Femur (tissue), 1 donor: ENCODE measurements at regions not wholly inside any gene's neighbourhood (a gene's known extent, or its start where the extent isn't known, plus 50 kb on each side); places are given as distances from the start of the nearest gene placed in this dataset.

Experiments used
- DNase-seq: peaks from one replicate; pipeline ENCODE4 v3.0.0-alpha.2; 2017

DNA sequence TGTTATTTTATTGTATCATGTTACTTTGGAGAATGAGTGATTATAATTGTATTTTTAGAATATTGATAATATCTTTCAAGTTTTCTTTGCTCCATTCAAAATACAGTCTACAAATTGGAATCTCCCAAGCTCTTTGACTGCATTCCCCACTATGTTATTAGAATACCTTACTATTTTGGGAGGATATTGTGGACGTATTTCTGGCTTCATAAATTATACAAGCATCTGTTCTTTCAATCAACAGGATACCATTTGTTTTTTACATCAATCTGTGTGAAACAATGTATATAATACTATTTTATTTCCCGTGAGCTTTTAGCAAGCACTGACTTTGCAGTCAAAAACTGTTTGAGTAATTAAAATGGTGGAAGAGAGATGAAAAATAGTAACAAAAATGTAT, 226.5 kb downstream of the PTPRC start:
- DNase-seq: no peak

DNA sequence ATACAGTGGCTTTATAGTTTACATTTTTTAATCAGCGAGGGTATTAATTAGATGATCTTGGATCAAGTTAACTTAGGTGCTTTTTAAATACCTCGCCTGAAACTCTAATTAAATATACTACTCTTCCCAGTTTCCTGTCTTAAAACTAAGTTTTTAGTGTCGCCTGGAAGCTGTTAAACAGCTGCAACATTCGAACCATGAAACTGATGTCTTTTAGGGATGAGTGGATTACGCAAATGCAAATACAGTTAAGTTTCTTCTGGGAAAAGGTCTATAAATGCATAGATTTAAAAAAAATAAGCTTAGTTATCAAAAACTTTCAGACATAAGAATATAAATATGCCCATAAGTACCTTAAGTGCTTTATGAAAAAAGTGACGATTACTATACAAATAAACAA, 228.3 kb downstream of the PTPRC start:
- no peak for DNase-seq

- no peak for DNase-seq
Measured at GRCh38 chr1:198873696-198874230, 234.9 kb downstream of the PTPRC start.

DNA sequence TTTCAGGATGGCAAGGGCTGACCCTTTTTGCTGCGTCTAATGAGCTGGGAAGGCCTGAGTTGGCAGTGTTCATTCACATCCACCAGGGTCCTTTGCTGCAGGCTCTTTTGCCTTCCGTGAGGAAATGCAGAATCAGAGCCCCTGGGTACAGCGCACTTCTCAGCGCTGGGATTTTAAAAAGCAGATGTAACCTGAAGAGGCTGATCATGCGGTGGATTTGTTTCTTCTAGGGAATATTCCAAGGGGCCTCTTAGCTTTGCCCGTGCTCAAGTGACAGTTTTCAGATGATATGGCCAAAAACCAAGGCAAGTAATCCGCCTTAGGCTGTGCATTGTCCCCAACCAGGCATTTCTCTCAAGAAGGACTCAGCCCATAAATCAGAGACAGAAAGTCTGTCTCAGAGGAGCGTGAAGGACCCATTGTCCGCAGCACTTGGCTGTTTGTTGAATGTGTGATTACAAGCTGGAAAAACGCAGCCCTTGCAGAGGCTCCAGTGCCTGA, 237.6 kb downstream of the PTPRC start:
- no peak for DNase-seq

- no peak for DNase-seq
Measured at GRCh38 chr1:198878566-198878965, 239.7 kb downstream of the PTPRC start.

DNA sequence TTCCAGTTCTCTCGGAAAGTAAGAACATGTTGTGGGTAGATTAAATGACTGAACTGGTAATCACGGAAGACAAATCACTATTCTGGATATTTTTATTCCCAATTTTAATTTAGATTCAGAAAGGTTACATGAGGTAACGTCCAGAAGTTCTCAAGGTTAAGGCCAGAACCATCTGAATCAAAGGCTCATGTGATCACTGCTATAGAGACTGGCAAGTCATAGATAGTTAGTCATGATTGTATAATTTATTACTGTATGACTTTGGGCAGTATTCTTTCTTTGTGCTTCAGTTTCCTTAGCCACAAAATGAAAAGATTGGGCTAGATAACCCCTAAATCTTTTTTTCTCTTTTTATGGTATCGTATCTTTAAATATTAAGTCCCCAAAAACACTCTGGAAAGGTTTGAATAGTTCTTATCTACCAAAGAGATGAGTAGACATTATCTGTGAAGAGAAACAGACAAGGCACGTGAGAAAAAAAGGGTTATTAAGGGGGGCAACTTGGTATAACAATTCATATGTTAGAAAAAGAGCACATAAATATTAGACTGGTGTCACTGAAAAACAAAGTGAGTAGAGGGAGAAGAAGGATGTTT, 241.0 kb downstream of the PTPRC start:
- no peak for DNase-seq

DNA sequence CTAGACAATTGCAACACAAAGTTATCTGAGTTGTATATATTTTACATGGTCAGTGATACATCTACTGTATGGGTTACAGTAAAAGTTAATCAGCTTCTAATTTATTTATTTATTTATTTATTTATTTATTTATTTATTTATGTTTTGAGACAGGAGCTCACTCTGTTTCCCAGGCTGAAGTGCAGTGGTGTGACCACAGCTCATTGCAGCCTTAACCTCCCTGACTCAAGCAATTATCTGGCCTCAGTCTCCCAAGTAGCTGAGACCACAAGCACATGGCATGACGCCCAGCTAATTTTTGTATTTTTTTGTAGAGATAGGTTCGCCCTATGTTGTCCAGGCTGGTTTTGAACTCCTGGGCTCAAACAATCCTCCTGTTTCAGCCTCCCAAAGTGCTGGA, 241.6 kb downstream of the PTPRC start:
- no peak for DNase-seq

DNA sequence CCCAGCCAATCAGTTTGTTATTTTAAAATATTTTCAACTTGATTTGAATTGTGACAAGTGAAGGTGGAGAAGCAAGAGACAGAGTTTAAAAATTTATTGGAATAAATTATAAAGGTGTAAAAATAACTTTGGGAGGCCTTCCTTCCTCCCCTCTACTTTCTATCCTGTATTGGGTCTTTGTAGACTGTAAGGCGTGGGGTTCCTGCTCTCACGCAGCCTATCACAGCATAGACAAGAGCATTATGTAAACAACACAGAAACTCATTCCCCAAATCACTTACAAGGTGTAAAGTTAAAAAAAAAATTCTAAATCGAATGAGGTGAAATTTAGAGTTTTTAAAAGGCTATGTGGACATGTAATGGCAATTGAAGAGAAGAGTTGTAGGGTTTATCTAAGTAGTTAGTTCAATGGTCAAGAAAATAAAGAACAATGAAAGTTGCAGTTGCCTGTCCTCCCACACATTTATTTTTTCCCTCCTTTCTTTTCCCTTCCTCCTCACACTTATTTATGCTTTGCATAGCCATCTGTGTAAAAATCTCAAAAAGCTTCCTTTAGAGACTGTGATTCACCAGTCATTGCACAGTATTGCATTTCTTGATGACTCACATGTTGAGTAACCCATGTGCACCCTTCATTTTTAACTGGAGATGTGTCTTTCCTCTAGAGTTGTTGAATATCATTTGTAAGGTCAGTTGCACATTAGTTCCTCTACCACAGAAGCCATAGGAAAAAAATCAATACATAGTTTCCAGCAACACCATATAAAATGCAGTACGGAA, 242.2 kb downstream of the PTPRC start:
- DNase-seq: no peak

DNA sequence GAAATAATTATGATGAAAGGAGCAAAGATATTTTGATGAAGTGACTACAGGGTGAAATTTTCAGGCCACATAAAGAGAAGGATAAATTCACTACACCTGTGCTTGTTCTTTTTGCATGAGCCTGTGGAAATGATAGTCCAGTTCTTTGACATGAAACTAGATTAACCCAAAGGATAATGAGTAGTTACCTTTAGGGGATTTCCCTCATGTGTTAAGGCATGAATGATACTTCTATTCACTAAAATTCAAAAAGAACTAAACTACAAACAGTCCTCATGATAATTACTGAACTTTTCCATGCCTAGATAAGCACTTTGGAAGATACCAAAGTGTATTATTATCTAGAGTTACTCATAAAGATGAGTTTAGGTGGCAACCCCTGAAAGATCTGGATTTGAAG, 244.3 kb downstream of the PTPRC start:
- no peak for DNase-seq

DNA sequence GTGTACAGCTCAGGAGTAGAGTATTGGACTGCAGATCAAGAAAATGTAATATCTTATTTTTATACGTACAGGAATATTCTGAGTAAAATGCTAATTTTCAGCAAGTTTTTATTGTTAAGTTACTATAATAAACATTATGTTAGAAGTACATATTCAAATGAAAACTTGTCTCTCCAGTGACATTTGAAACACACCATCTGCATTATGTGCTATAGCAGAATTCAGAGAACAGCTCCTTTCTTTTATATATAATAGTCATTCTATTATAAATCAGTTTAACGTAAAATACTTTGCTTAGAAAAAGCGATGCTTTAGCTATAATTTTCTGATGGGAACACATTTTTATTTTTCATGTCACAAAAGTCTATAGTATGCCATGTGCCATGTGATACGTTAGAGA, 249.0 kb downstream of the PTPRC start:
- no peak for DNase-seq

DNA sequence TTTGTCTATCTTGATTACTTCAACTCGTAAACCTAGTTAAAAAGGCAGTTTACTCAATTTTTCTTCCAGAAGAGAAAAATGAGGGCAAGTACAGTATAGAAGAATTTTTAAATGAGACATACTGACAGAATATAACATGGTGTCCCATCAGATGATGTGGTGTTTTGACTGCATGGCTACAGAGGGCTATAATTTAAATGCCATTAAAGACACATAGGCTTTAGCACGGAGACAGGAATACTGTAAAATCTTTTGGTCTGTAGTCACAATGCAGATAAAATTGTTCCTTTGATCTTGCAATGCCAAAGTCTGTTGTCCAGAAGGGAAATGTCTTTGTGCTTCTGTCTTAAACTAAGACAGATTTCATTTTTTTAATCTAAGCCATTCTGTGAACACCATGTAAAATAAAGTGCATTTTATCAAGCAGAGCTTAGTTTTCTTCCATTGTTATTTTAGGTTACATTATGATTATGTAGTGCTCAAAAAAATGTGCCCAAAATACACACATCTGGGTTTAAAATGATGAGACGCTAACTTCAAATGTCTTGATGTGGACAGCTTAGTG, 249.6 kb downstream of the PTPRC start:
- no peak for DNase-seq

DNA sequence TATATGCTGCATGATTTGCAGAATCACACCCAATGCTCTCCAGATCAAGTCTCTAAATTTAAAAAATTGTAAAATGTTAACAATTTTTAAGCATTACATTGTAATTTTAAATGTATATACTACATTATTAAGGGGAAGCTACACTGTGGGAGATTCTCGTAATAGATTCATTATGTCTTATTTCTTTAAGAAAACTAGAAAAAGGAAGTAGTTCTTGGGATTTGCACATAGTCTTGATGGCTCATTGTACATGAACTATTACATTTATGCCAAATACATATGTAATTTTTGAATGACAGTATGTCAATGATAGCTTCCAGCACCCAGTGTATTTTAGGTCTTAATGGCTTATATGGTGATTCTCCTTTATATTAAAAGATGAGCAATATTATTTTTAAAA, 250.3 kb downstream of the PTPRC start:
- no peak for DNase-seq

DNA sequence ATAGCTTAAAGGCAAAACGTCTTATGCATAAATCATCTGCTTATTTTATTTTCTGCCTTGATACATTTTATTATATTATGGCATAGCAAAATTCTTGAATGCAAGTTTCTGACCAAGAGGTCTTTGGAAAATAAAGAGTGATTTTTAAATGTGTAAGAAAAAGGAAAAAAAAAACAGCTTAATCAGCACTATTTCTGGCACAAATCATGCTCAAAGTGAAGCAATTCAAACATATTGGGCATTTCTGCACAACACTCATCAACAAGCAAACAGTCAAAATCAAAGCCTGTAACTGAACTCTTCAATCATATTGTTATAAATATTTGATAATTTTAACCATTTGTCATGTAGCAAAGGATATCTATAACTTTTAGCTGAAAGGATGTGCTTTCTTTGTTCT, 250.9 kb downstream of the PTPRC start:
- no peak for DNase-seq

DNA sequence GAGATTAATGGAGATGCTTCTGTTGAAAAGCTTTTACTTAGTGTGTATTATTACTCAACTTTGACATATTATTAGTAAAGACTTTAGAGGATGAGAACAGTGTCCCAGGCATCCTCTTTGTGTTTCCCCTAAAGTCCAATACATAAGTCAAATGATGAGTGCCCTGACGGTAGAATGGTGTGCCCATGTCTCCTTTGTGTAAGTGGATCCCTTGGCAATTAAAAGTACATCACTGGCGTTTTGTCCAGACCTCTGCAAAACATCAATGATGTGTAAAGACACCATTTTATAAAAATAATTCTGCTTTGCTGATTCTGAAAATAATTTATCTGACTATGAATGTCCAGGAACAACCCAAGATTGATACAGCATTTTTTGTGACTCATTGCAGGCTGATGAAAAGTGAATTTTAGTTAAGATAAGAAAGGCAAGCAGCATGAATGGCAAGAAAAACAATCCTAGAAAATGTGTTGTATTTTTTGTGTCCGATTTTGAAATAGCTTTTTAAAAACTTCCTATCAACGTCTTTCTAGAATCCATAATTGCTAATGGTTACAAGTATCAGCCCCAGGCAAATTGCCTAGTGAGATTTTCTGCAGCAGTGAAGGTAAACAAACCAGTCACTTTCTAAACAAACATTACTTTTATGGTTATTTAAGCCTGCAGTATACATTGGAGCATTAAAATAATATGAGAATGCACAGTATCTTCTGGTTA, 251.5 kb downstream of the PTPRC start:
- no peak for DNase-seq

- no peak for DNase-seq
Measured at GRCh38 chr1:198892065-198892464, 253.2 kb downstream of the PTPRC start.

- DNase-seq: no peak
Measured at GRCh38 chr1:198893141-198893540, 254.3 kb downstream of the PTPRC start.

- no peak for DNase-seq
Measured at GRCh38 chr1:198893763-198894444, 255.1 kb downstream of the PTPRC start.

GRCh38 chr1:198901266-198901665, 262.4 kb downstream of the PTPRC start:
- DNase-seq: no peak

DNA sequence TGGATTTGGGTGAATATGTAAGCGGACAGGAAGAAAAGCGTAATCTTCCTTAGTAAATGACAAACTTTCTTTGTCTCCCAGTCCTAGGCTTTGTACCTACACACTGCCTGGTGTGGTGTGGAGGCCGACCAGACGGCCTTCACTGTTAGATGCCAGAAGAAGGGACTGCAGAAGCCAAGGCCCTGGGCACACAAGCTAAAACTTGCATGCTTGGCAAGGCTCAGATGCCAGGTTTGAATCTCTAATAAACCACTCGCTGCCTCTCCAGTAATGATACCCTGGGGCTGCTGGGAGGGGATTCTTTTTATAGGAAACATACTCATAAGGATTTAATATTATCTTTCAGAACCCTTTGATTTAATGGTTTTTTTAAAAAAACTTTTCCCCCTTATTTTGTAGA, 263.8 kb downstream of the PTPRC start:
- peak; percentile 42 for DNase-seq

DNA sequence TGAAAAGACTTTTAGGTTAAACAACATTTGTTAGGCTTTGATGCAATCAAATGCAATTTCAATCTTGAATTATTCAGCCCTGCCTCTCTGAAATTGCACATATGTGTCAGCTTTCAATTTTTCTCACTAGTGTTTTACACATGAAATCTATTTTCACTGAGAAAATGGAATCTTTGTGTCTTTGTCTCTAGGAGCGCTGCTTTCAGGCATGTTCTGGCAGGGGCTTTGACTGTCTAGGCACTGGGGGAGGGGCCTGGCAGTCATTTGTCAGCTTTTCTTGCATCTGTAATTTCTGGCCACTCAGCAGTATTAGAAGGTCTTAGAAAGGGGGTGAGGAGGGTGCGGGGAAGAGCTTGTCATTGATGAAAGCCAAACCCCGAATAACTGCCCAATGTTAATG, 264.4 kb downstream of the PTPRC start:
- peak; percentile 77 for DNase-seq

- DNase-seq: no peak
Measured at GRCh38 chr1:198903621-198904020, 264.8 kb downstream of the PTPRC start.

DNA sequence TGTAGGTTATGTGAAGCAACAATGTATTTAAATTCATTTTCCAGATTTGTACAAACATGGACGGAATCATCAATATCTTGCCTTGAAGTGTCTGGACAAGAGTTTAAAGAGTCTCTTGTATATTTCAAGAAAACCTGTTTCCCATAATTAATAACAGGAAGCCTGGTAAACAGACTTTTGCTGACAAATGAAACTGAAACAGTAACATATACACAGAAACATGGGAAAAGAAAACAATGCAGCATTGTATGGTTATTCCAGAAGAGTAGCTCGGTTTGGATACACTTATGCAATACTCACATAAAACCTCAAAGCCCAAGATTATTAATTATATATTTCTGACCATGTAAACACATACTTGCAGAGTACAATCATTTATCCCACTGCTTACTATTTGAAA, 265.5 kb downstream of the PTPRC start:
- no peak for DNase-seq
